ENCODE measurements at regions not wholly inside any gene's neighbourhood (a gene's known extent, or its start where the extent isn't known, plus 50 kb on each side); places are given as distances from the start of the nearest gene placed in this dataset.

- no peak for DNase-seq (ENCODE audit: low spot score in 2 of 2)
- peaks cover 11% of the 10 kb centered on the region in 2 donors for H3K9me3 Mint-ChIP-seq
- H3K36me3 Mint-ChIP-seq, result peaks cover 0 to 15% of the 10 kb centered on the region in 2 donors
- no peak overlapping the region for H3K27ac Mint-ChIP-seq
- ATAC-seq, result no peak
Observed at GRCh38 chrX:16222151-16222550, 54.9 kb downstream of the MAGEB17 start.

- DNase-seq (ENCODE audit: low spot score in 2 of 2), result no peak
- Mint-ChIP-seq H3K9me3 (peaks cover 11% of the 10 kb centered on the region in 2 donors), H3K27ac (no peak overlapping the region), H3K36me3 (peaks cover 0 to 15% of the 10 kb centered on the region in 2 donors)
- no peak for ATAC-seq
Observed at GRCh38 chrX:16223385-16223784, 56.1 kb downstream of the MAGEB17 start.

DNA sequence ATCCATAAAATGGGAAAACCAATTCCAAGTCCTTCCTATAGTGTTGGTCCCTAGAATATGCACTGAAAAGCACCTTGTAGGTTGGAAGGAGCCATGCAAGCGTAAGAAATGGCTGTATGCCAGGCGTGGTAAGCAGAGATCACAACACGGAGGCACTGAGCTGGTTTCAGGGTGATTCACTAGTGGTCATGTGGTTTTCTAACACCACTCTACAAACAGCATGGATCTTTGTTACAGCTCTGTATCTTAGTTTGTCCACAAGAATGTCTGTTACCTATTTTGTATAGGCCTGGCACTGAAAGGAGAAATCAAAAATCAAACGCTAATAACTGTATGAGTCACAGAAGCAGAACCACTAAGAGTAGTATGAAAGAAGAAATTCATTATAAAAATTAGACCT is 71.9 kb downstream of the MAGEB17 start:
- Mint-ChIP-seq H3K36me3 (no peaks in the 10 kb centered on the region), H3K9me3 (no peaks in the 10 kb centered on the region), H3K27ac (no peak overlapping the region)
- DNase-seq (ENCODE audit: low spot score in 2 of 2) (peak in 1 of 2 donors; percentile 2), ATAC-seq (peak; percentile 36 to 79)

DNA sequence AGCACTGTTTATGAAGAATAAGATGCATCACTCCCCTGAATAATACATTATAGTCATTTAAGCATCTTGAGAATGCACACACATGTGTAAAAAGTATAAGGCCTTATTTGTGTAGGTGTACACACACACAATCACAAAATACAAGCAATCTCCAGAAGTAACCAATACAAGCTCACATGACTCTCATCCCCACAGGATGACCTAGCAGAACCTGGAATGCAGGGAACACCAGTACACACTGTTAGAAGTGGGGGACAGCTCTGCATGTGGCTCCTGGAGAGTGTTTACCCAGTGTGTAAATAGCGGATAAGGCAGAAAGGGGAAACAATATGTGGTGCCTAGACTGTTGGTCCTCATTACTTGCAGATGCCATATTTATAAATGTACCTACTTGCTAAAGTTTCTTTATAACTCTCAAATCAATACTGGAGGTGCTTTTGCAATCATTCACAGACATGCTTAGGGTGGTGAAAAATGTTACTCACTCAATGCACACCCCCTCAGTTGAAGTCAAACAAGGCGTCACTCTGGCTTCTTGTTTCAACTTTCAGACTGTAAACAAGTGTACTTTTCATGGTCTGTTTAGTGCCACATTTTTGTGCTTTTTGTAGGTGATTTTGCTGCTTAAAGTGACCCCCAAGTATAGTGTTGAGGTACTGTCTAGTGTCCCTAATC is 73.1 kb downstream of the MAGEB17 start:
- no peak overlapping the region for H3K27ac Mint-ChIP-seq

GRCh38 chrX:16240968-16241367 is 73.7 kb downstream of the MAGEB17 start:
- ATAC-seq (no peak), DNase-seq (ENCODE audit: low spot score in 2 of 2) (no peak)
- Mint-ChIP-seq H3K36me3 (no peaks in the 10 kb centered on the region), H3K27ac (no peak overlapping the region), H3K9me3 (no peaks in the 10 kb centered on the region)

More for the DNA sequence above, 73.1 kb downstream of the MAGEB17 start:
- H3K36me3 Mint-ChIP-seq, result no peaks in the 10 kb centered on the region
- DNase-seq (ENCODE audit: low spot score in 2 of 2) (no peak), ATAC-seq (peak in 1 of 2 donors; percentile 57)
- H3K9me3 Mint-ChIP-seq, result no peaks in the 10 kb centered on the region

- Mint-ChIP-seq H3K27ac (no peak overlapping the region), H3K36me3 (no peaks in the 10 kb centered on the region), H3K9me3 (no peaks in the 10 kb centered on the region)
- ATAC-seq (no peak), DNase-seq (ENCODE audit: low spot score in 2 of 2) (no peak)
Observed at GRCh38 chrX:16250296-16250695, 83.0 kb downstream of the MAGEB17 start.

DNA sequence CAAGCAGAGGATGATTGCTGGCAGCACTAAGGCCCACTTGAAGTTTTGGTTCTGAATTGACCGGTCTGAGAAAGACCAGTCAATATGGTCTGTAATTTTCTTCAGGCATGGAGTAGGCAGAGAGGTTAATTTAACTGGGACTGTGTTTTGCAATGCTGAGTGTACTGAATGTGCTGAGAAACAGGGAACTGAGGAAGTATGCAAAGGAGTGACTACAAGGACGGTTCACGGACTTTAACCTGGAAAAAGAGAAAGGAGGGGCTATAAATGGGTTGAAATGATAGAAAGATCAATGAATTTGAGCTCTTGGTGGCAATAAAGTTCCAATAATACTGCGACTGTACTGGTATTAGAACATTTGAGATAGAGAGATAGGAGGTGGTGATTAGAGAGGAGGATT is 84.5 kb downstream of the MAGEB17 start:
- no peak overlapping the region for H3K27ac Mint-ChIP-seq
- DNase-seq (ENCODE audit: low spot score in 2 of 2) (no peak), ATAC-seq (no peak)
- H3K9me3 Mint-ChIP-seq, result no peaks in the 10 kb centered on the region
- H3K36me3 Mint-ChIP-seq, result no peaks in the 10 kb centered on the region

GRCh38 chrX:16258882-16259281 is 91.6 kb downstream of the MAGEB17 start:
- no peaks in the 10 kb centered on the region for H3K36me3 Mint-ChIP-seq
- H3K9me3 Mint-ChIP-seq, result no peaks in the 10 kb centered on the region
- H3K27ac Mint-ChIP-seq, result no peak overlapping the region
- DNase-seq (ENCODE audit: low spot score in 2 of 2) (no peak), ATAC-seq (no peak)

- DNase-seq (ENCODE audit: low spot score in 2 of 2) (no peak), ATAC-seq (no peak)
- H3K36me3 Mint-ChIP-seq, result no peaks in the 10 kb centered on the region
- peaks cover 0 to 5% of the 10 kb centered on the region in 2 donors for H3K9me3 Mint-ChIP-seq
- no peak overlapping the region for H3K27ac Mint-ChIP-seq
Observed at GRCh38 chrX:16267431-16267830, 100.2 kb downstream of the MAGEB17 start.

- no peak for DNase-seq (ENCODE audit: low spot score in 2 of 2)
- H3K36me3 Mint-ChIP-seq, result no peaks in the 10 kb centered on the region
- no peak overlapping the region for H3K27ac Mint-ChIP-seq
- no peak for ATAC-seq
- peaks cover 0 to 5% of the 10 kb centered on the region in 2 donors for H3K9me3 Mint-ChIP-seq
Observed at GRCh38 chrX:16268206-16268605, 100.9 kb downstream of the MAGEB17 start.

- DNase-seq (ENCODE audit: low spot score in 2 of 2) (no peak), ATAC-seq (no peak)
- Mint-ChIP-seq H3K9me3 (no peaks in the 10 kb centered on the region), H3K36me3 (no peaks in the 10 kb centered on the region), H3K27ac (no peak overlapping the region)
Observed at GRCh38 chrX:16278927-16279326, 111.6 kb downstream of the MAGEB17 start.

GRCh38 chrX:16282209-16282608 is 114.9 kb downstream of the MAGEB17 start:
- H3K9me3 Mint-ChIP-seq, result no peaks in the 10 kb centered on the region
- no peak for DNase-seq (ENCODE audit: low spot score in 2 of 2)
- no peak for ATAC-seq
- no peak overlapping the region for H3K27ac Mint-ChIP-seq
- no peaks in the 10 kb centered on the region for H3K36me3 Mint-ChIP-seq

GRCh38 chrX:16284842-16285241 is 117.6 kb downstream of the MAGEB17 start:
- DNase-seq (ENCODE audit: low spot score in 2 of 2), result no peak
- H3K36me3 Mint-ChIP-seq, result no peaks in the 10 kb centered on the region
- no peak overlapping the region for H3K27ac Mint-ChIP-seq
- no peak for ATAC-seq
- no peaks in the 10 kb centered on the region for H3K9me3 Mint-ChIP-seq

DNA sequence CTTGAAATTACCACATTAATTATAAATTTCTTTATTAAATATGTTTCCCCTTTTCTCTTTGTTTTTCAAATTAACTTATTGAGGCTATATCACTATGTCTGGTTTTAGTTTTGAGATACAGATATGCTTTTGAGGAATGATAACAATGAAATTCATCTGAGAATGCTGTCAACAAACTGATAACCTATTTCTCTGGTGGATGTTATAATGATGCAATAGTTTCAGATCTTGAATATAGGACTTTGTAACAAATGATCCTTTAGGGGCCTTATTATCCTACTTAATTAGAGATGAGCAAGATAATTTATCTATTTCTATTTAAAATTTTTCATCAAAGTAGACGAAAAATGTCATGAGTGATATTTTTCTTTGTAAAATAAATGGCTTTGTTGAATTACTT is 123.7 kb downstream of the MAGEB17 start:
- peaks cover 0 to 7% of the 10 kb centered on the region in 2 donors for H3K9me3 Mint-ChIP-seq
- DNase-seq (ENCODE audit: low spot score in 2 of 2) (no peak), ATAC-seq (no peak)
- no peak overlapping the region for H3K27ac Mint-ChIP-seq
- no peaks in the 10 kb centered on the region for H3K36me3 Mint-ChIP-seq

DNA sequence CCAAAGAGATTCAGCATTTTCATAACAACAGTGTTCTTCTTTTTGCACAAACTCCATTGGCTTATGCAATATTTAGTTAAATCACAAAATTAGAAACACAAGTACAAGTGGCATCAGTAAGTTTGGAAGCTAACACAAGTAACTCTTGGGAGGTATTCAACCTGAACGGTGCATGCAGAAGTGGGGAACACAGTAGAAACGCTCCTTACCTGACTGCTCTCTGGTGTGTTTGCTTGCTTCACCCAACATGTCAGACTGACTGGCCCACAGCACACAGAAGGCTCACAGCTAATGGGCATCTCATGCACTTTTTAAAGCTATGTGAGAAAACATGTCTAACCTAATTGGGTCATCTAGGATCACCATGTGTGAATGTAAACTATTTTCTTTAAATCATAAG is 133.6 kb downstream of the MAGEB17 start:
- H3K36me3 Mint-ChIP-seq, result no peaks in the 10 kb centered on the region
- DNase-seq (ENCODE audit: low spot score in 2 of 2) (no peak), ATAC-seq (no peak)
- H3K27ac Mint-ChIP-seq, result no peak overlapping the region
- H3K9me3 Mint-ChIP-seq, result no peaks in the 10 kb centered on the region

DNA sequence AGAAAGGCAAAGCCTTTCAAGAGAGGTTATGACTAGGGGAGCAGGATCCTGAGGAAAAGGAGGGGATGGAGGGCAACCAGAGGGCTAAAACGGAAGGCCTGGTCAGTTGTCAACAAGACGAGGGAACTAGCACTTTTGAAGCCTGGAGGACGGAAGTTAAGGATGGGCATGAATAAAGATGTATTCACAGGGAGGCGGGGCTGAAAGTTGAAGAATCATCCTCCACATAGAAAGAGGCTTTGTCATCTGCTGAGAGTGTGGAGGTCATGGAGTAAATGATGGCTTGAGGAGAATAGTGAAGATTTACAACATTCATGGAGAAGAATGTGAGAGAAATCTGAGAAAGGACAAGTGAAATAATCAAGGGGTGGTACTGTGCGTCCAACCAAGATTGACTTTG is 137.5 kb downstream of the MAGEB17 start:
- H3K36me3 Mint-ChIP-seq, result no peaks in the 10 kb centered on the region
- ATAC-seq (no peak), DNase-seq (ENCODE audit: low spot score in 2 of 2) (no peak)
- no peaks in the 10 kb centered on the region for H3K9me3 Mint-ChIP-seq
- H3K27ac Mint-ChIP-seq, result no peak overlapping the region

DNA sequence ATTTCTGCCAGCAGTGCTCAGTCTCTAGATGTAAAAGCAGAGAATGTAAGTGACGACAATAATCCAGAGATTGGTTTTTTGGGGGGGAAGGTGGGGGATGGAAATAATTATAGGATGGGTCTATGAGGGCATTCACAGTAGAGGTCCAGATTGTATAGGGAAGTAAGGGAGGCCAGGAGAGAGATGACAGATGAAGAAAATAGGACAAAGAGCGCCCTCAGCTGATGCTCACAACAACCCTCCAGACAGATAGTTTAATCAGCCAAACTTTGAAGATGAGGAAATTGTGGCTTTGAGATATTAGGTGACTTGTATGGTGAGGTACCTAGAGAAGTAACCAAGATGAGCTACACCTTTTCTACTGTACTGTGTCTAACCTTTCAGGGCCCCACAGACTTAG is 137.9 kb downstream of the MAGEB17 start:
- Mint-ChIP-seq H3K36me3 (no peaks in the 10 kb centered on the region), H3K27ac (no peak overlapping the region), H3K9me3 (no peaks in the 10 kb centered on the region)
- no peak for ATAC-seq
- DNase-seq (ENCODE audit: low spot score in 2 of 2), result no peak

DNA sequence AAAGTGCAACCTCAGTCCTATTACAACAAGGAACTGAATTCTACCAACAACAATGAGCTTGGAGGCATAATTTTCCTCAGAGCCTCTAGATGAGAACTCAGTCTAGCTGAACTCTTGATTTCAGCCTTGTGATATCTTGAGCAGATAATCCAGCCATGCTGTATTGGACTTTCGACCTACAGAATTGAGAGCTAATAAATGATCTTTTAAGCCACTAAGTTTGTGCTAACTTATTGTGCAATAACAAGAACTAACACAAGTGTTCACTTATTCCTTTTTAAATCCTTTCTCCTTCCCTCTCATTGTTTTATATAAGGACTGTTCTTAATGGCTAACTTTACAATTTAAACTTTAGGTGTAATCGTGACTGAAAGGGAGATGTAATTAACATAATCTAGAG is 140.7 kb downstream of the MAGEB17 start:
- DNase-seq (ENCODE audit: low spot score in 2 of 2), result no peak
- ATAC-seq, result no peak
- Mint-ChIP-seq H3K9me3 (no peaks in the 10 kb centered on the region), H3K36me3 (no peaks in the 10 kb centered on the region), H3K27ac (no peak overlapping the region)

DNA sequence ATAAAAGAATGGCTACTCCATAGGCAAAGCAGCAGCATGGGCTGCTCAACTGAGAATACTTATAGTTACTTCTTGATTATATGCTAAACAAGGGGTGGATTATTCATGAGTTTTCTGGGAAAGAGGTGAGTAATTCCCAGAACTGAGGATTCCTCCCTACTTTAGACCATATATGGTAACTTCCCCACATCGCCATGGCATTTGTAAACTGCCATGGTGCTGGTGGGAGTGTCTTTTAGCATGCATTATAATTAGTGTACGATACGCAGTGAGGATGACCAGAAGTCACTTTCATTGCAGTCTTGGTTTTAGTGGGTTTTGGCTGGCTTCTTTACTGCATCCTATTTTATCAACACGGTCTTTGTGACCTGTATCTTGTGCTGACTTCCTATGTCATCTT is 141.5 kb downstream of the MAGEB17 start:
- no peak for DNase-seq (ENCODE audit: low spot score in 2 of 2)
- H3K27ac Mint-ChIP-seq, result no peak overlapping the region
- no peaks in the 10 kb centered on the region for H3K9me3 Mint-ChIP-seq
- no peak for ATAC-seq
- H3K36me3 Mint-ChIP-seq, result no peaks in the 10 kb centered on the region

Measured in activated naive CD4-positive, alpha-beta T cell treated with anti-CD3 and anti-CD28 coated beads, Interleukin-2, amount 50 U/mL, for 72 hours (primary cell).